ACHN (cell line): ENCODE measurements at regions not wholly inside any gene's neighbourhood (a gene's known extent, or its start where the extent isn't known, plus 50 kb on each side); places are given as distances from the start of the nearest gene placed in this dataset.

ENCODE experiments used
- DNase-seq: peaks from one replicate; pipeline ENCODE4 v3.0.0-alpha.2; 2015
- in situ Hi-C: cut with HindIII; loops from 2 replicates; pipeline ENCODE4 v1.10.0; 2017; ENCODE audit warnings: low sequenced_read_pairs, low pct_ligation_motif_present, low pct_unique_long_range_greater_than_20kb

DNA sequence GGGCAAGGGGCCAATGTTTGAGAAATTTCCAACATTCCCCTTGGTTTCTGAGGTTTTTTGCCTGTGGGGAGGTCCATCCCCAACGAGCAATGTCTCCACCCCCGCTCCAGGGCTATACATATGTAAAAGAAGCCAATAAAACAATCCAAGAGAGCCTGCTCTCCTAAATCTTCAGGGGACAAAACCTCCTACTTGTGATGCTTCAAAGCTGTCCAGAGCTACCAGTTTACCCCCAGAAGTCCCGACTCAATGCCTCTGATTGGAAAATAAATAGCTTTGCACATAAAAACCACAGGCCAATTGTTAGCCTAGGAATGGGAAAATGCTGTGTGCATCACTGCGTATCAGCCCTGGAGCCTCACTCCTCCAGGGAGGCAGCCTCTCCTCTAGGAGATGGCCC, 66.0 kb upstream of the PAX6 start:
- in situ Hi-C loops = no loop called here
- no peak for DNase-seq

DNA sequence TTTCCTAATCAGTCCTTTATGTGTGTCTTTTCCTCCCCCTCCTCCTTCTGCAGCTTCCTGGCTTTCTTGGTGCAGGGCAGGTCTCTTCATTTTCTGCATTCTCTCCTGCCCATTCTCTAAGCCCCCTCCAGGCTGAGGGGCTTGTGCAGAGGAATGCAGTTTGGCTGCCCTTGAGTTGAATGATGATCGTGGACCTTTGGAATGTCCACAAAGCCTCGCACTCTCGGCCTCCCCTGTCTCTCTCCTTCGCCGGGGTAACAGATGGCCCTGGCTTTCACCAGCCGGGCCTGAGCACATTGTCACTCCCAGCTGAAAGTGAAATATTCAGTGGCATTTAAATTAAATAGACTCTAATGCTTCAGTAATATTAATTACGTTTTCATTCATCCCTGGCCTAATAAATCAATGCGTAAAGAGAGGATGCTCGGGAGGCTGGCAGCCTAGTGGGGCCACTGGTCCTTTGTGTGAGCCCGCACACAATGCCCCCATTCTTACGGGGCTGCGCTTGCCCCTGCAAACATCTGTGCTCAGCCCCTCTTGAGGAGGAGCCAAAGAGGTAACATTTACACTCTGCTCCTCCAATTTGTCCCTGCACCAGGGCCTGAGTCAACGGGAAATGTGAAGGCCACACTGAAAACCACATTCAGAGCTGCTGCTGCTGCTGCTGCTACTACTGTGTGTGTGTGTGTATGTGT, 64.9 kb upstream of the PAX6 start:
- DNase-seq = no peak
- in situ Hi-C loops = no loop called here

- in situ Hi-C loops = no loop called here
- no peak for DNase-seq
Observed at GRCh38 chr11:31874631-31875191, 63.6 kb upstream of the PAX6 start.

- no peak for DNase-seq
- in situ Hi-C loops = no loop called here
Observed at GRCh38 chr11:31873124-31873523, 62.0 kb upstream of the PAX6 start.

DNA sequence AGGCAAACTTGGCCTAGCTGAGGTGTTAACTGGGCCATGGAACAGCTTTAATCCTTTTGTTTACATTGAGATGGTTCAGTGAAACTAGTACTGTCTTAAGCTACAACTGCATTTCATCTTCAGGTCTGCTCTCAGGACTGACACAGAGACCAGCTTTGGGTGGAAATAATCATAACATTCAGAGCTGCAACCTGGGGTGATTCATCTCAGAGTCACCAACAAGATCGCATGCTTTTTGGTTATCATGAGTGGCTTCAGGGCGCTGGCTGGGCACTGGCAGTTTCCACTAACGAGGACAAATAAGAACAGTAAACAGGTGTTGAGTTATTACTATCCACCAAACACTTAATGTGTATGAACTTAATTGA, 60.9 kb upstream of the PAX6 start:
- in situ Hi-C loops = no loop called here
- DNase-seq = no peak

DNA sequence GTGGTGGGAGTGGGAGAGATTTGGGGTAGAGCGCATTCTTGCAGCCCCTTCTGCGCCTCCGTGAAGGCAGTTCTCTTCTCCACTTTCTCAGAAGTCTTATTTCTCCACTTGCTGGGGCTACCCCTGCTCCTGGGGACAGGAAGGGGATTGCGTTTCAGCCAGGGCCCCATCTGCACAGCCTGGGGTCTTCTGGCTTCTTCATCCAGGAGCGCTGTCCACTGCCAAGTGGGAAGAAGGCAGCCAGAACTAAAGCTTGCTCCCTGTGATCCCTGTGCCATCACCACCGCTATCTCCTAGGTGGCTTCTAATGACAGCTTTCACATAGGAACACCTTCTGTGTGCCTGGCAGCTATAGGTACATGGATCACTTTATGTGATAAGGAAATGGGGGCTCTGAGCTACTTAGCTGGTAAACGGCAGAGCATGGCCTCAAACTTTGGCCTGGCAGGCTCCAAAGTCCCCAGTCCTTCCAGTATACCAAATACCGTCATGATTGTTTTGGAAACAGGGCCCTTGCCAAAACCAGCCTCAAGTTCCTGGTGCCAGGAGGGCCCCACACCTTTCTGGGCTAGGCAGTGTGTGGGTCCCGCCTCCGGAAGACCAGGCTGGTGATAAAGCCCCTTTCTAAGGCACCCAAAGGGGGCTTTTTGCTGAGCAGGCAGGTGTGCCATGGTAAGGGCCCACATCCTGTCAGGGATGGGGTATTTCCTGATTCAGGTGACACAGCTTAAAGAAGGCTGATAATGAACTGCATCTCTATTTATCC, 60.4 kb upstream of the PAX6 start:
- DNase-seq = no peak
- in situ Hi-C loops = no loop called here

- DNase-seq = peak; percentile 58
- in situ Hi-C loops = no loop called here
Observed at GRCh38 chr11:31870609-31871309, 59.6 kb upstream of the PAX6 start.

DNA sequence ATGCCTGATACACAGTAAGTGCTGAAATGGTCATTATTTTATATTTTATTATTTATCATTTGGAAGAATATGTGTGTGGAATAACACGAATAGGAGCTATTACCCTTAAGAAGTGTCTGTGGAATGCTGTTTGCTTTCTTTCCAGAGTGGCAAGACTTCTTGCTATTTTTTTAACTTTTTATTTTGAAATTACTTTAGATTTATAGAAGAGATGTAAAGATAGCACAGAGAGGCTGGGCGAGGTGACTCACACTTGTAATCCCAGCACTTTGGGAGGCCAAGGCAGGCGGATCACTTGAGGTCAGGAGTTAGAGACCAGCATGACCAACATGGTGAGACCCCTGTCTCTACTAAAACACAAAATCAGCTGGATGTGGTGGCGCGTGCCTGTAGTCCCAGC, 58.9 kb upstream of the PAX6 start:
- in situ Hi-C loops = no loop called here
- no peak for DNase-seq

- DNase-seq = no peak
- in situ Hi-C loops = no loop called here
Observed at GRCh38 chr11:31865606-31866300, 54.6 kb upstream of the PAX6 start.

DNA sequence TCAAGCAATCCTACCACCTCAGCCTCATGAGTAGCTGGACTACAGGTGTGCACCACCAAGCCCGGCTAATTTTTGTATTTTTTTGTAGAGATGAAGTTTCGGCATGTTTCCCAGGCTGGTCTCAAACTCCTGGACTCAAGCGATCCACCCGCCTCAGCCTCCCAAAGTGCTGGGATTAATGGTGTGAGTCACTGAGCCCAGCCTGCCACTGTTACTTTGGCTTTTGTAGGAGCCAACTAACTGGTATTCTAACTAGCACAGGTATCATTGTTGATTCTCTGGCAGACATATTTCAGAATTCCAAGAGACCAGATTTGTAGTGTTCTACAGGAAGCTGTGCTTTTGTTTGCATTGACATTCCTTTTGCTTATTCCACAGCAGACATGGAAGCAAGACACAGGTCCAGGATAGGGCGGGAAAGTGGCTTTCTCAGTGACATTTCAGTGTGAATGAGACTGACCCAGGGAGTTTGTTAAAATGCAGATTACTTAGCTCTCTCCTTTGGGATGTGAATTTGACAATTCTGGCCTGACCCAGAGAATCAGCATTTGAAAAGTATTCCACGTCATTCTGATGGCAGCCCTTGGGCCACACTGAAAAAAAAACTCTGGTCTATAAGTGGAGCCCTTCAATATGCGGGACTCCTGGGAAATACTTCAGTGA, 52.2 kb upstream of the PAX6 start:
- DNase-seq = no peak
- in situ Hi-C loops = no loop called here

- no peak for DNase-seq
- in situ Hi-C loops = no loop called here
Observed at GRCh38 chr11:31861011-31861410, 49.9 kb upstream of the PAX6 start.
